Duodenal mucosa (tissue), 2 donors: ENCODE measurements at regions not wholly inside any gene's neighbourhood (a gene's known extent, or its start where the extent isn't known, plus 50 kb on each side); places are given as distances from the start of the nearest gene placed in this dataset.
"Not testable (repeated sequence)": the region's sequence is repeated elsewhere in the genome, so short reads cannot be mapped to it uniquely, and the experiment has no call there.

ENCODE experiments used
- H3K27ac ChIP-seq: one replicate; pipeline ENCODE4 v1.7.0; 2013; ENCODE audit warnings: low read depth, low read length
- H3K27me3 ChIP-seq, 2 donors: one replicate each; pipeline ENCODE4 v1.7.0; 2013; ENCODE audit warnings: low read length in 2 of 2, control low read depth in 1 of 2; ENCODE audit not compliant: insufficient read depth in 2 of 2, control insufficient read depth in 1 of 2
- H3K36me3 ChIP-seq, 2 donors: one replicate each; pipeline ENCODE4 v1.7.0; 2013; ENCODE audit warnings: low read length in 2 of 2, control low read depth in 1 of 2; ENCODE audit not compliant: insufficient read depth in 2 of 2, control insufficient read depth in 1 of 2
- H3K4me1 ChIP-seq, 2 donors: one replicate each; pipeline ENCODE4 v1.7.0; 2013; ENCODE audit warnings: low read length in 2 of 2, control low read depth in 1 of 2; ENCODE audit not compliant: insufficient read depth in 2 of 2, control insufficient read depth in 1 of 2
- H3K4me3 ChIP-seq, 2 donors: one replicate each; pipeline ENCODE4 v1.7.0; 2013; ENCODE audit warnings: low read length in 2 of 2, low read depth in 1 of 2
- H3K9ac ChIP-seq, 2 donors: one replicate each; pipeline ENCODE4 v1.7.0; 2013; ENCODE audit warnings: low read length in 2 of 2, low read depth in 1 of 2
- H3K9me3 ChIP-seq, 2 donors: one replicate each; pipeline ENCODE4 v1.7.0; 2013; ENCODE audit warnings: low read length in 2 of 2, control low read depth in 1 of 2; ENCODE audit not compliant: control insufficient read depth in 1 of 2

GRCh38 chr6:30820193-30820592 lies 64.1 kb upstream of the DDR1 start:
- H3K9me3 ChIP-seq = no peaks in the 10 kb centered on the region
- H3K4me1 ChIP-seq = peaks cover 10 to 12% of the 10 kb centered on the region in 2 donors
- H3K9ac ChIP-seq = no peak overlapping the region
- no peaks in the 10 kb centered on the region for H3K27me3 ChIP-seq
- H3K27ac ChIP-seq = no peak overlapping the region
- no peaks in the 10 kb centered on the region for H3K36me3 ChIP-seq
- H3K4me3 ChIP-seq = no peak overlapping the region

GRCh38 chr6:30819297-30819917 lies 64.9 kb upstream of the DDR1 start:
- Histone ChIP-seq H3K9ac (no peak overlapping the region), H3K36me3 (no peaks in the 10 kb centered on the region), H3K4me1 (peaks cover 7 to 12% of the 10 kb centered on the region in 2 donors), H3K4me3 (no peak overlapping the region), H3K27ac (no peak overlapping the region), H3K9me3 (no peaks in the 10 kb centered on the region), H3K27me3 (no peaks in the 10 kb centered on the region)

- Histone ChIP-seq H3K27me3 (no peaks in the 10 kb centered on the region), H3K4me1 (peaks cover 17 to 22% of the 10 kb centered on the region in 2 donors), H3K9me3 (no peaks in the 10 kb centered on the region), H3K36me3 (no peaks in the 10 kb centered on the region), H3K27ac (no peak overlapping the region), H3K9ac (no peak overlapping the region), H3K4me3 (no peak overlapping the region)
These were observed 65.9 kb upstream of the DDR1 start for GRCh38 chr6:30818391-30818841.

GRCh38 chr6:30816791-30817739 lies 67.3 kb upstream of the DDR1 start:
- Histone ChIP-seq H3K4me1 (peaks cover 20 to 23% of the 10 kb centered on the region in 2 donors), H3K9ac (no peak overlapping the region), H3K4me3 (no peak overlapping the region), H3K27ac (no peak overlapping the region), H3K36me3 (no peaks in the 10 kb centered on the region), H3K27me3 (no peaks in the 10 kb centered on the region), H3K9me3 (no peaks in the 10 kb centered on the region)

- H3K27me3 ChIP-seq, H3K36me3 ChIP-seq, H3K27ac ChIP-seq, H3K9me3 ChIP-seq, H3K4me3 ChIP-seq, H3K9ac ChIP-seq: not testable (repeated sequence)
- H3K4me1 ChIP-seq = peaks cover 20 to 21% of the 10 kb centered on the region in 2 donors
These were observed 68.0 kb upstream of the DDR1 start for GRCh38 chr6:30816296-30816695.

- peaks cover 15 to 17% of the 10 kb centered on the region in 2 donors for H3K4me1 ChIP-seq
- not testable (repeated sequence) for H3K4me3 ChIP-seq, H3K36me3 ChIP-seq, H3K27me3 ChIP-seq, H3K27ac ChIP-seq, H3K9me3 ChIP-seq, H3K9ac ChIP-seq
These were observed 69.1 kb upstream of the DDR1 start for GRCh38 chr6:30815041-30815742.

- H3K27ac ChIP-seq = no peak overlapping the region
- H3K9me3 ChIP-seq = no peaks in the 10 kb centered on the region
- H3K9ac ChIP-seq = no peak overlapping the region
- H3K36me3 ChIP-seq = no peaks in the 10 kb centered on the region
- no peak overlapping the region for H3K4me3 ChIP-seq
- H3K4me1 ChIP-seq = peaks cover 13 to 17% of the 10 kb centered on the region in 2 donors
- no peaks in the 10 kb centered on the region for H3K27me3 ChIP-seq
These were observed 69.9 kb upstream of the DDR1 start for GRCh38 chr6:30814146-30815040.

- Histone ChIP-seq H3K27me3 (no peaks in the 10 kb centered on the region), H3K36me3 (no peaks in the 10 kb centered on the region), H3K4me3 (no peak overlapping the region), H3K9me3 (no peaks in the 10 kb centered on the region), H3K4me1 (peaks cover 13 to 17% of the 10 kb centered on the region in 2 donors), H3K9ac (no peak overlapping the region), H3K27ac (no peak overlapping the region)
These were observed 69.3 kb upstream of the IER3 start for GRCh38 chr6:30813631-30814145.

- Histone ChIP-seq H3K9ac (no peak overlapping the region), H3K27ac (no peak overlapping the region), H3K4me1 (peaks cover 13 to 17% of the 10 kb centered on the region in 2 donors), H3K27me3 (no peaks in the 10 kb centered on the region), H3K4me3 (no peak overlapping the region), H3K9me3 (no peaks in the 10 kb centered on the region), H3K36me3 (no peaks in the 10 kb centered on the region)
These were observed 66.5 kb upstream of the IER3 start for GRCh38 chr6:30810813-30811339.
